Aorta (tissue), 5 donors: ENCODE measurements at regions not wholly inside any gene's neighbourhood (a gene's known extent, or its start where the extent isn't known, plus 50 kb on each side); places are given as distances from the start of the nearest gene placed in this dataset.

ENCODE experiments used
- ATAC-seq: fragments of 200-7000 bp; cut with Tn5 transposase; one replicate; pipeline ENCODE4 v1.9.1; 2022; ENCODE audit warnings: moderate library complexity; ENCODE audit not compliant: low FRiP score
- DNase-seq, 2 donors: peaks; one replicate each; pipeline ENCODE4 v3.0.0-alpha.2; 2020
- H3K27ac ChIP-seq, 2 donors: one replicate each; pipeline ENCODE4 v1.5.1; 2013; ENCODE audit warnings: low read length in 2 of 2, mild to moderate bottlenecking in 2 of 2, moderate library complexity in 2 of 2, control low read depth in 1 of 2, inconsistent platforms in 1 of 2, low read depth in 1 of 2
- H3K27me3 ChIP-seq, 2 donors: one replicate each; pipeline ENCODE4 v1.6.1; 2013; ENCODE audit warnings: control low read depth in 1 of 2, low read length in 1 of 2, mild to moderate bottlenecking in 1 of 2, moderate library complexity in 1 of 2; ENCODE audit not compliant: insufficient read depth in 2 of 2, control insufficient read depth in 1 of 2
- H3K36me3 ChIP-seq, 2 donors: one replicate each; pipeline ENCODE4 v1.6.1; 2013; ENCODE audit warnings: control low read depth in 1 of 2, low read length in 1 of 2, mild to moderate bottlenecking in 1 of 2; ENCODE audit not compliant: insufficient read depth in 2 of 2, control insufficient read depth in 1 of 2
- H3K4me1 ChIP-seq, 2 donors: one replicate each; pipeline ENCODE4 v1.6.1; 2013; ENCODE audit warnings: low read length in 2 of 2, control low read depth in 1 of 2, mild to moderate bottlenecking in 1 of 2, moderate library complexity in 1 of 2; ENCODE audit not compliant: insufficient read depth in 2 of 2, control insufficient read depth in 1 of 2
- H3K4me3 ChIP-seq, 2 donors: one replicate each; pipeline ENCODE4 v1.5.1; 2013; ENCODE audit warnings: low read length in 2 of 2, control low read depth in 1 of 2, mild to moderate bottlenecking in 1 of 2
- H3K9me3 ChIP-seq: one replicate; pipeline ENCODE4 v1.6.1; 2013; ENCODE audit warnings: mild to moderate bottlenecking, low read length; ENCODE audit not compliant: control insufficient read depth
- WGBS, 2 donors: extraction: QIAGEN DNeasy Blood & Tissue Kit; methylation state at CpG; one replicate each; pipeline ENCODE4 v1.1.7; 2013; 5-methylcytosine and 5-hydroxymethylcytosine counted together
- intact Hi-C, 2 donors: fragments of 100-400 bp; cut with DNase I; formaldehyde crosslinking; loops; one replicate each; pipeline versions ENCODE4 v1.14.2 to v1.15.0; 2022
- donor health status: healthy with polysubstance abuse.
- donor health status: Bipolar disorder and iron deficiency.
- donor health status: DM: no; HTN: no; CAD: no.
- donor health status: DM: no; HTN: no; CAD: no.
- donor health status: DM: yes; HTN: yes; CAD: no.

- Histone ChIP-seq H3K9me3 (no peaks in the 10 kb centered on the region), H3K27ac (no peak overlapping the region), H3K27me3 (no peaks in the 10 kb centered on the region), H3K4me3 (no peak overlapping the region), H3K36me3 (no peaks in the 10 kb centered on the region), H3K4me1 (no peaks in the 10 kb centered on the region)
- DNase-seq (no peak), ATAC-seq (no peak)
- WGBS, 2 donors = 52 to 77% methylated on average over 2 of the region's 2 CpGs
- intact Hi-C loops = no loop called here
Observed at GRCh38 chrX:40349251-40349650, 231.5 kb upstream of the ATP6AP2 start.

- Histone ChIP-seq H3K4me3 (no peak overlapping the region), H3K36me3 (no peaks in the 10 kb centered on the region), H3K27ac (no peak overlapping the region), H3K9me3 (no peaks in the 10 kb centered on the region), H3K4me1 (no peaks in the 10 kb centered on the region), H3K27me3 (no peaks in the 10 kb centered on the region)
- intact Hi-C loops = no loop called here
- no peak for ATAC-seq
- WGBS, 2 donors = 75 to 84% methylated on average over 1 of the region's 1 CpG
- DNase-seq = no peak
Observed at GRCh38 chrX:40346379-40346778, 234.4 kb upstream of the ATP6AP2 start.

GRCh38 chrX:40343319-40343718, 237.5 kb upstream of the ATP6AP2 start:
- no peak for DNase-seq
- Histone ChIP-seq H3K36me3 (no peaks in the 10 kb centered on the region), H3K4me1 (no peaks in the 10 kb centered on the region), H3K4me3 (no peak overlapping the region), H3K9me3 (no peaks in the 10 kb centered on the region), H3K27ac (no peak overlapping the region), H3K27me3 (no peaks in the 10 kb centered on the region)
- intact Hi-C loops = no loop called here
- no peak for ATAC-seq
- WGBS, 2 donors = 78 to 84% methylated on average over 12 of the region's 12 CpGs

GRCh38 chrX:40340116-40340515, 240.7 kb upstream of the ATP6AP2 start:
- 66 to 77% methylated on average over 1 of the region's 1 CpG for WGBS, 2 donors
- no peak overlapping the region for H3K4me3 ChIP-seq
- H3K9me3 ChIP-seq = no peaks in the 10 kb centered on the region
- no peaks in the 10 kb centered on the region for H3K36me3 ChIP-seq
- intact Hi-C loops = no loop called here
- DNase-seq (no peak), ATAC-seq (no peak)
- no peaks in the 10 kb centered on the region for H3K4me1 ChIP-seq
- no peak overlapping the region for H3K27ac ChIP-seq
- H3K27me3 ChIP-seq = no peaks in the 10 kb centered on the region

GRCh38 chrX:40333344-40333743, 235.6 kb upstream of the BCOR start:
- no peaks in the 10 kb centered on the region for H3K36me3 ChIP-seq
- WGBS, 2 donors = 69 to 91% methylated on average over 3 of the region's 3 CpGs
- no peak overlapping the region for H3K27ac ChIP-seq
- no peaks in the 10 kb centered on the region for H3K9me3 ChIP-seq
- no peak for ATAC-seq
- intact Hi-C loops = no loop called here
- H3K27me3 ChIP-seq = no peaks in the 10 kb centered on the region
- DNase-seq = no peak
- H3K4me3 ChIP-seq = no peak overlapping the region
- no peaks in the 10 kb centered on the region for H3K4me1 ChIP-seq

- H3K27me3 ChIP-seq = no peaks in the 10 kb centered on the region
- DNase-seq (no peak), ATAC-seq (no peak)
- no peaks in the 10 kb centered on the region for H3K36me3 ChIP-seq
- WGBS, 2 donors = 80 to 83% methylated on average over 5 of the region's 5 CpGs
- no peaks in the 10 kb centered on the region for H3K9me3 ChIP-seq
- H3K4me1 ChIP-seq = no peaks in the 10 kb centered on the region
- intact Hi-C loops = no loop called here
- no peak overlapping the region for H3K27ac ChIP-seq
- H3K4me3 ChIP-seq = no peak overlapping the region
Observed at GRCh38 chrX:40331762-40332161, 234.0 kb upstream of the BCOR start.

GRCh38 chrX:40331353-40331752, 233.6 kb upstream of the BCOR start:
- no peaks in the 10 kb centered on the region for H3K4me1 ChIP-seq
- DNase-seq (no peak), ATAC-seq (no peak)
- no peaks in the 10 kb centered on the region for H3K27me3 ChIP-seq
- intact Hi-C loops = no loop called here
- no peaks in the 10 kb centered on the region for H3K36me3 ChIP-seq
- H3K4me3 ChIP-seq = no peak overlapping the region
- H3K9me3 ChIP-seq = no peaks in the 10 kb centered on the region
- 75% methylated on average over 5 of the region's 5 CpGs for WGBS, 2 donors
- no peak overlapping the region for H3K27ac ChIP-seq

GRCh38 chrX:40329616-40330015, 231.9 kb upstream of the BCOR start:
- H3K4me3 ChIP-seq = no peak overlapping the region
- intact Hi-C loops = no loop called here
- H3K27me3 ChIP-seq = no peaks in the 10 kb centered on the region
- no peaks in the 10 kb centered on the region for H3K36me3 ChIP-seq
- H3K4me1 ChIP-seq = no peaks in the 10 kb centered on the region
- ATAC-seq (no peak), DNase-seq (no peak)
- no peak overlapping the region for H3K27ac ChIP-seq
- WGBS, 2 donors = 93 to 100% methylated on average over 2 of the region's 2 CpGs
- H3K9me3 ChIP-seq = no peaks in the 10 kb centered on the region

GRCh38 chrX:40327085-40327484, 229.3 kb upstream of the BCOR start:
- H3K4me1 ChIP-seq = no peaks in the 10 kb centered on the region
- WGBS, 2 donors = 71 to 100% methylated on average over 1 of the region's 1 CpG
- H3K9me3 ChIP-seq = no peaks in the 10 kb centered on the region
- H3K27me3 ChIP-seq = no peaks in the 10 kb centered on the region
- no peak for DNase-seq
- no peak for ATAC-seq
- no peaks in the 10 kb centered on the region for H3K36me3 ChIP-seq
- intact Hi-C loops = no loop called here
- no peak overlapping the region for H3K27ac ChIP-seq
- no peak overlapping the region for H3K4me3 ChIP-seq
